ENCODE measurements at regions not wholly inside any gene's neighbourhood (a gene's known extent, or its start where the extent isn't known, plus 50 kb on each side); places are given as distances from the start of the nearest gene placed in this dataset.
"Not testable (repeated sequence)": the region's sequence is repeated elsewhere in the genome, so short reads cannot be mapped to it uniquely, and the experiment has no call there.

- H4K20me1 ChIP-seq (ENCODE audit: insufficient read depth, low read length, poor library complexity, severe bottlenecking) = no peaks in the 10 kb centered on the region
- H3K4me3 ChIP-seq (ENCODE audit: low read length, poor library complexity, severe bottlenecking) = no peak overlapping the region
Measured at GRCh38 chr1:194358208-194358581, 1171.8 kb upstream of the B3GALT2 start.

GRCh38 chr1:194357573-194358207 is 1171.3 kb upstream of the B3GALT2 start:
- not testable (repeated sequence) for H2AFZ ChIP-seq (ENCODE audit: low read length)

More at GRCh38 chr1:194358208-194358581, 1171.8 kb upstream of the B3GALT2 start:
- Histone ChIP-seq H3K9ac (ENCODE audit: low read depth, low read length, poor library complexity, severe bottlenecking) (no peak overlapping the region), H3K4me1 (ENCODE audit: insufficient read depth, low read length, poor library complexity, severe bottlenecking) (no peaks in the 10 kb centered on the region), H2AFZ (ENCODE audit: low read length) (no peak overlapping the region), H3K9me3 (ENCODE audit: insufficient read depth, low read depth, low read length) (no peaks in the 10 kb centered on the region), H3F3A (ENCODE audit: low read depth) (no peaks in the 10 kb centered on the region), H3K79me2 (ENCODE audit: insufficient read depth, low read length) (no peaks in the 10 kb centered on the region), H3K27me3 (ENCODE audit: insufficient read depth, low read length, poor library complexity, severe bottlenecking) (no peaks in the 10 kb centered on the region), H3K9me2 (replicated peaks; ENCODE audit: low read depth, low read length) (no peaks in the 10 kb centered on the region), H3K36me3 (ENCODE audit: insufficient read depth, low read length) (no peaks in the 10 kb centered on the region), H3K4me2 (ENCODE audit: low read depth, low read length, poor library complexity, severe bottlenecking) (no peak overlapping the region)
- TF ChIP-seq, protein P1, sequence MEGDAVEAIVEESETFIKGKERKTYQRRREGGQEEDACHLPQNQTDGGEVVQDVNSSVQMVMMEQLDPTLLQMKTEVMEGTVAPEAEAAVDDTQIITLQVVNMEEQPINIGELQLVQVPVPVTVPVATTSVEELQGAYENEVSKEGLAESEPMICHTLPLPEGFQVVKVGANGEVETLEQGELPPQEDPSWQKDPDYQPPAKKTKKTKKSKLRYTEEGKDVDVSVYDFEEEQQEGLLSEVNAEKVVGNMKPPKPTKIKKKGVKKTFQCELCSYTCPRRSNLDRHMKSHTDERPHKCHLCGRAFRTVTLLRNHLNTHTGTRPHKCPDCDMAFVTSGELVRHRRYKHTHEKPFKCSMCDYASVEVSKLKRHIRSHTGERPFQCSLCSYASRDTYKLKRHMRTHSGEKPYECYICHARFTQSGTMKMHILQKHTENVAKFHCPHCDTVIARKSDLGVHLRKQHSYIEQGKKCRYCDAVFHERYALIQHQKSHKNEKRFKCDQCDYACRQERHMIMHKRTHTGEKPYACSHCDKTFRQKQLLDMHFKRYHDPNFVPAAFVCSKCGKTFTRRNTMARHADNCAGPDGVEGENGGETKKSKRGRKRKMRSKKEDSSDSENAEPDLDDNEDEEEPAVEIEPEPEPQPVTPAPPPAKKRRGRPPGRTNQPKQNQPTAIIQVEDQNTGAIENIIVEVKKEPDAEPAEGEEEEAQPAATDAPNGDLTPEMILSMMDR (conservative IDR thresholded peaks at IDR 0.05; ENCODE audit: low read length) = no peak
- TF ChIP-seq EZH2phosphoT487 (IDR thresholded peaks at IDR 0.05; ENCODE audit: borderline replicate concordance) = no peak

DNA sequence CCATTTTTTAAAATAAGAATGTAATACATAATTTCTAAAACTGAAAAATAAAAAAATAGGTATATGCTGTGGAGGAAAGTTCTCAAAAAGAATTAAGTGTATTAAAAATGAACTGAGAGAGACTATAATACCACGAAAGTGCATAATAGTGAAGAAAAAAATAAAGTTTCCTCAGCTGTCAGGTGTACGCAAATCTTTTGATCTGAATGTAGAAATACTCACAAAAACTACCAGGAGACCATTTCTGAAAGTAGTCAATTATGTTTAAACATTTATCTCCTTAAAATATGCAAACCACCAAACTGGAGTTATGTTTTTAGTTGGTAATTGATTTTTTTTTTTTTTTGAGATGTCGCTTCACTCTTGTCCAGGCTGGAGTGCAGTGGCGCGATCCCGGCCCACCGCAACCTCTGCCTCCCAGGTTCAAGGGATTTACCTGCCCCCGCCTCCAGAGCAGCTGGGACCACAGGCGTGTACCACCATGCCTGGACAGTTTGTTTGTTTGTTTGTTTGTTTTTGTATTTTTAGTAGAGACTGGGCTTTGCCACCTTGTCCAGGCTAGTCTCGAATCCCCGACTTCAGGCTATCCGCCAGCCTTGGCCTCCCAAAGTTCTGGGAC is 1169.2 kb upstream of the B3GALT2 start:
- Histone ChIP-seq H4K20me1 (ENCODE audit: insufficient read depth, low read length, poor library complexity, severe bottlenecking) (no peaks in the 10 kb centered on the region), H3K4me3 (ENCODE audit: low read length, poor library complexity, severe bottlenecking) (no peak overlapping the region), H2AFZ (ENCODE audit: low read length) (no peak overlapping the region), H3K9me3 (ENCODE audit: insufficient read depth, low read depth, low read length) (no peaks in the 10 kb centered on the region), H3K9me2 (replicated peaks; ENCODE audit: low read depth, low read length) (no peaks in the 10 kb centered on the region), H3K4me2 (ENCODE audit: low read depth, low read length, poor library complexity, severe bottlenecking) (no peak overlapping the region), H3K4me1 (ENCODE audit: insufficient read depth, low read length, poor library complexity, severe bottlenecking) (no peaks in the 10 kb centered on the region), H3K27me3 (ENCODE audit: insufficient read depth, low read length, poor library complexity, severe bottlenecking) (no peaks in the 10 kb centered on the region), H3K36me3 (ENCODE audit: insufficient read depth, low read length) (no peaks in the 10 kb centered on the region), H3K79me2 (ENCODE audit: insufficient read depth, low read length) (no peaks in the 10 kb centered on the region), H3K9ac (ENCODE audit: low read depth, low read length, poor library complexity, severe bottlenecking) (no peak overlapping the region), H3F3A (ENCODE audit: low read depth) (no peaks in the 10 kb centered on the region)
- TF ChIP-seq EZH2phosphoT487 (IDR thresholded peaks at IDR 0.05; ENCODE audit: borderline replicate concordance) = no peak
- TF ChIP-seq, protein P1 (conservative IDR thresholded peaks at IDR 0.05; ENCODE audit: low read length) = no peak

More at GRCh38 chr1:194357573-194358207, 1171.3 kb upstream of the B3GALT2 start:
- H3K36me3 ChIP-seq (ENCODE audit: insufficient read depth, low read length); H3K4me2 ChIP-seq (ENCODE audit: low read depth, low read length, poor library complexity, severe bottlenecking); H3K9me3 ChIP-seq (ENCODE audit: insufficient read depth, low read depth, low read length); H3K79me2 ChIP-seq (ENCODE audit: insufficient read depth, low read length); H4K20me1 ChIP-seq (ENCODE audit: insufficient read depth, low read length, poor library complexity, severe bottlenecking); H3K9me2 ChIP-seq (replicated peaks; ENCODE audit: low read depth, low read length); H3K4me3 ChIP-seq (ENCODE audit: low read length, poor library complexity, severe bottlenecking); H3K9ac ChIP-seq (ENCODE audit: low read depth, low read length, poor library complexity, severe bottlenecking); H3K27me3 ChIP-seq (ENCODE audit: insufficient read depth, low read length, poor library complexity, severe bottlenecking); H3F3A ChIP-seq (ENCODE audit: low read depth); H3K4me1 ChIP-seq (ENCODE audit: insufficient read depth, low read length, poor library complexity, severe bottlenecking): not testable (repeated sequence)

DNA sequence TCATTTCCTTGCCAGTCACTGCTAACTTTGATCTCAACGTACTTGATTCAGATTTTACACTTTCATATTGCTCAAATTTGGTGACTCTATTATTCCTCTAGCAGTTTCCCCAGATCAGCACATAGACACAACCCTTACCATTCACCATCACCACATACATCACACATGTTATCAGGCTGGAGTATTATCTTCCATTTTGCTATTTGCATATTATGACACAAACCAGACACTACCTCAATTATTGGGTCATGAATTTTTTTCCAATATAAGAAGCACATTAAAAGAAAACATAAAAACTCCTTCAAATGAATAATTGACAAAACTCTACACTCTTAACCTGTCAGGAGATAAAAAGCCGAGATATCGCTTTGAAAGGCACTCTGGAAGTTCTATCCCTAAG is 1166.7 kb upstream of the B3GALT2 start:
- Histone ChIP-seq H2AFZ (ENCODE audit: low read length) (no peak overlapping the region), H3K9ac (ENCODE audit: low read depth, low read length, poor library complexity, severe bottlenecking) (no peak overlapping the region), H3K4me3 (ENCODE audit: low read length, poor library complexity, severe bottlenecking) (no peak overlapping the region), H3K36me3 (ENCODE audit: insufficient read depth, low read length) (no peaks in the 10 kb centered on the region), H3K4me1 (ENCODE audit: insufficient read depth, low read length, poor library complexity, severe bottlenecking) (no peaks in the 10 kb centered on the region), H3K4me2 (ENCODE audit: low read depth, low read length, poor library complexity, severe bottlenecking) (no peak overlapping the region), H4K20me1 (ENCODE audit: insufficient read depth, low read length, poor library complexity, severe bottlenecking) (no peaks in the 10 kb centered on the region), H3K79me2 (ENCODE audit: insufficient read depth, low read length) (no peaks in the 10 kb centered on the region), H3F3A (ENCODE audit: low read depth) (no peaks in the 10 kb centered on the region), H3K27me3 (ENCODE audit: insufficient read depth, low read length, poor library complexity, severe bottlenecking) (no peaks in the 10 kb centered on the region), H3K9me3 (ENCODE audit: insufficient read depth, low read depth, low read length) (no peaks in the 10 kb centered on the region), H3K9me2 (replicated peaks; ENCODE audit: low read depth, low read length) (no peaks in the 10 kb centered on the region)
- TF ChIP-seq, protein P1 (conservative IDR thresholded peaks at IDR 0.05; ENCODE audit: low read length) = no peak
- no peak for TF ChIP-seq EZH2phosphoT487 (IDR thresholded peaks at IDR 0.05; ENCODE audit: borderline replicate concordance)

Data from Loucy (cell line).